Retinal pigment epithelial cell (primary cell): ENCODE measurements at regions not wholly inside any gene's neighbourhood (a gene's known extent, or its start where the extent isn't known, plus 50 kb on each side); places are given as distances from the start of the nearest gene placed in this dataset.

Source experiments
- DNase-seq: peaks from one replicate; pipeline ENCODE4 v3.0.0-alpha.2; 2010; ENCODE audit warnings: low read depth
- H3K4me3 ChIP-seq: 2 replicates; pipeline ENCODE4 v1.5.1; 2011; ENCODE audit warnings: mild to moderate bottlenecking, low read length, control low read depth, moderate library complexity
- CTCF ChIP-seq: conservative IDR thresholded peaks from 2 replicates; pipeline ENCODE4 v1.5.1; 2011; ENCODE audit warnings: low read depth, low read length, control low read depth, inconsistent platforms

- DNase-seq, result no peak
- no peak for TF ChIP-seq CTCF
- no peak overlapping the region for H3K4me3 ChIP-seq
These were observed 99.7 kb upstream of the HAO2 start for GRCh38 chr1:119268879-119269278.

- TF ChIP-seq CTCF, result peak; percentile 97
- H3K4me3 ChIP-seq, result no peak overlapping the region
- no peak for DNase-seq
These were observed 93.1 kb upstream of the HAO2 start for GRCh38 chr1:119275145-119276134.

- TF ChIP-seq CTCF, result no peak
- no peak overlapping the region for H3K4me3 ChIP-seq
- DNase-seq, result no peak
These were observed 92.0 kb upstream of the HAO2 start for GRCh38 chr1:119276558-119276957.

- no peak for TF ChIP-seq CTCF
- peak; percentile 85 for DNase-seq
- no peak overlapping the region for H3K4me3 ChIP-seq
These were observed 88.9 kb upstream of the HAO2 start for GRCh38 chr1:119279456-119280381.

GRCh38 chr1:119285482-119285881 is 83.1 kb upstream of the HAO2 start:
- no peak overlapping the region for H3K4me3 ChIP-seq
- peak; percentile 93 for DNase-seq
- TF ChIP-seq CTCF, result no peak

GRCh38 chr1:119286587-119287181 is 81.9 kb upstream of the HAO2 start:
- DNase-seq, result no peak
- TF ChIP-seq CTCF, result peak; percentile 68
- H3K4me3 ChIP-seq, result no peak overlapping the region
